Gastrocnemius medialis (tissue), 4 donors: ENCODE measurements at regions not wholly inside any gene's neighbourhood (a gene's known extent, or its start where the extent isn't known, plus 50 kb on each side); places are given as distances from the start of the nearest gene placed in this dataset.

ENCODE experiments used
- ATAC-seq, 2 donors: fragments of 150-250 bp; one replicate each; pipeline ENCODE4 v1.9.1; 2016
- DNase-seq, 2 donors: peaks; one replicate each; pipeline ENCODE4 v3.0.0-alpha.2; 2019
- H3K27ac ChIP-seq, 4 donors: fragments of 200-600 bp; sonication (generic); 1 replicate in 1 of 4; 2 replicates in 3 of 4; pipeline ENCODE4 v1.5.1; 2016 to 2018; ENCODE audit warnings: mild to moderate bottlenecking in 2 of 4, moderate library complexity in 1 of 4
- H3K27me3 ChIP-seq, 3 donors: fragments of 200-600 bp; sonication (generic) in 2 of 3; 1 replicate in 1 of 3; 2 replicates in 2 of 3; pipeline versions ENCODE4 v1.5.1 to v1.6.0; 2016 to 2019; ENCODE audit warnings: mild to moderate bottlenecking in 1 of 3, moderate library complexity in 1 of 3
- H3K36me3 ChIP-seq, 2 donors: fragments of 200-600 bp; sonication (generic) in 1 of 2; one replicate each; pipeline ENCODE4 v1.5.1; 2017 to 2018
- H3K4me1 ChIP-seq, 2 donors: fragments of 200-600 bp; sonication (generic) in 1 of 2; one replicate each; pipeline ENCODE4 v1.5.1; 2016 to 2017; ENCODE audit warnings: mild to moderate bottlenecking in 2 of 2
- H3K4me3 ChIP-seq, 4 donors: fragments of 200-600 bp; sonication (generic) in 3 of 4; 1 replicate in 1 of 4; 2 replicates in 3 of 4; pipeline ENCODE4 v1.5.1; 2016 to 2019; ENCODE audit warnings: mild to moderate bottlenecking in 2 of 4
- H3K9me3 ChIP-seq, 3 donors: fragments of 200-600 bp; sonication (generic) in 2 of 3; 1 replicate in 1 of 3; 2 replicates in 2 of 3; pipeline ENCODE4 v1.5.1; 2016 to 2019
- CTCF ChIP-seq, 5 experiments: fragments of 450-650 bp in 3 of 5; fragments of 200-600 bp in 2 of 5; sonication (generic) in 2 of 5; IDR thresholded peaks in 4 of 5; conservative IDR thresholded peaks in 1 of 5; 1 replicate in 4 of 5; 2 replicates in 1 of 5; pipeline ENCODE4 v1.5.1; 2016 to 2019; ENCODE audit warnings: antibody characterized with exemption in 5 of 5, mild to moderate bottlenecking in 3 of 5, moderate library complexity in 3 of 5
- POLR2A ChIP-seq, 2 donors: fragments of 450-650 bp; IDR thresholded peaks; one replicate each; pipeline ENCODE4 v1.6.1; 2017; ENCODE audit warnings: antibody characterized with exemption in 2 of 2, mild to moderate bottlenecking in 2 of 2, moderate library complexity in 2 of 2
- in situ Hi-C, 4 donors: fragments of 200-750 bp; cut with MboI; loops; one replicate each; pipeline versions ENCODE4 v1.15.0 to v1.8.0; 2017; ENCODE audit warnings: low sequenced_read_pairs in 4 of 4
- intact Hi-C: fragments of 100-400 bp; cut with DNase I; formaldehyde crosslinking; loops from one replicate; pipeline ENCODE4 v1.15.1; 2023; ENCODE audit warnings: low total_unique reads

GRCh38 chr5:51974834-51975233 lies 591.6 kb downstream of the ISL1 start:
- ATAC-seq: no peak
- H3K27ac ChIP-seq: no peak overlapping the region
- no peak overlapping the region for H3K4me3 ChIP-seq
- in situ Hi-C loops: loop anchor here in 1 of 4 donors (25.0 kb wide), 1 partner anchor 1013 kb away; no protein-coding TSS in a partner anchor
- no peaks in the 10 kb centered on the region for H3K9me3 ChIP-seq
- H3K27me3 ChIP-seq: no peaks in the 10 kb centered on the region
- intact Hi-C loops: no loop called here
- no peaks in the 10 kb centered on the region for H3K4me1 ChIP-seq
- no peak for DNase-seq
- H3K36me3 ChIP-seq: no peaks in the 10 kb centered on the region
- TF ChIP-seq CTCF (IDR thresholded peaks at IDR 0.05 in 4 of 5, conservative IDR thresholded peaks at IDR 0.05 in 1 of 5): no peak
- TF ChIP-seq POLR2A (IDR thresholded peaks at IDR 0.05): no peak

GRCh38 chr5:51977014-51977413 lies 593.8 kb downstream of the ISL1 start:
- H3K4me1 ChIP-seq: no peaks in the 10 kb centered on the region
- ATAC-seq (no peak), DNase-seq (no peak)
- in situ Hi-C loops (loop anchor here in 1 of 4 donors (25.0 kb wide), 1 partner anchor 1015 kb away; no protein-coding TSS in a partner anchor), intact Hi-C loops (no loop called here)
- no peak overlapping the region for H3K27ac ChIP-seq
- no peaks in the 10 kb centered on the region for H3K36me3 ChIP-seq
- no peaks in the 10 kb centered on the region for H3K27me3 ChIP-seq
- TF ChIP-seq POLR2A (IDR thresholded peaks at IDR 0.05) (no peak), CTCF (IDR thresholded peaks at IDR 0.05 in 4 of 5, conservative IDR thresholded peaks at IDR 0.05 in 1 of 5) (no peak)
- H3K4me3 ChIP-seq: no peak overlapping the region
- no peaks in the 10 kb centered on the region for H3K9me3 ChIP-seq

GRCh38 chr5:51983161-51983560 lies 599.9 kb downstream of the ISL1 start:
- Histone ChIP-seq H3K4me1 (no peaks in the 10 kb centered on the region), H3K9me3 (no peaks in the 10 kb centered on the region), H3K27me3 (no peaks in the 10 kb centered on the region), H3K27ac (no peak overlapping the region), H3K36me3 (no peaks in the 10 kb centered on the region), H3K4me3 (no peak overlapping the region)
- DNase-seq: no peak
- no peak for ATAC-seq
- TF ChIP-seq POLR2A (IDR thresholded peaks at IDR 0.05) (no peak), CTCF (IDR thresholded peaks at IDR 0.05 in 4 of 5, conservative IDR thresholded peaks at IDR 0.05 in 1 of 5) (no peak)
- intact Hi-C loops (no loop called here), in situ Hi-C loops (loop anchor here in 1 of 4 donors (25.0 kb wide), 1 partner anchor 1021 kb away; no protein-coding TSS in a partner anchor)

GRCh38 chr5:51986733-51987132 lies 603.5 kb downstream of the ISL1 start:
- no peak for DNase-seq
- intact Hi-C loops: no loop called here
- no peaks in the 10 kb centered on the region for H3K9me3 ChIP-seq
- H3K27ac ChIP-seq: no peak overlapping the region
- no peak for TF ChIP-seq CTCF (IDR thresholded peaks at IDR 0.05 in 4 of 5, conservative IDR thresholded peaks at IDR 0.05 in 1 of 5)
- no peak for TF ChIP-seq POLR2A (IDR thresholded peaks at IDR 0.05)
- no peaks in the 10 kb centered on the region for H3K27me3 ChIP-seq
- ATAC-seq: no peak
- H3K4me3 ChIP-seq: no peak overlapping the region
- in situ Hi-C loops: loop anchor here in 1 of 4 donors (25.0 kb wide), 1 partner anchor 1024 kb away; no protein-coding TSS in a partner anchor
- H3K36me3 ChIP-seq: no peaks in the 10 kb centered on the region
- no peaks in the 10 kb centered on the region for H3K4me1 ChIP-seq

- in situ Hi-C loops (loop anchor here in 1 of 4 donors (25.0 kb wide), 1 partner anchor 1025 kb away; no protein-coding TSS in a partner anchor), intact Hi-C loops (no loop called here)
- Histone ChIP-seq H3K4me1 (no peaks in the 10 kb centered on the region), H3K36me3 (no peaks in the 10 kb centered on the region), H3K9me3 (no peaks in the 10 kb centered on the region), H3K4me3 (no peak overlapping the region), H3K27me3 (no peaks in the 10 kb centered on the region), H3K27ac (no peak overlapping the region)
- TF ChIP-seq CTCF (IDR thresholded peaks at IDR 0.05 in 4 of 5, conservative IDR thresholded peaks at IDR 0.05 in 1 of 5): no peak
- TF ChIP-seq POLR2A (IDR thresholded peaks at IDR 0.05): no peak
- ATAC-seq (no peak), DNase-seq (no peak)
Measured at GRCh38 chr5:51987239-51987638, 604.0 kb downstream of the ISL1 start.
